ENCODE measurements at regions not wholly inside any gene's neighbourhood (a gene's known extent, or its start where the extent isn't known, plus 50 kb on each side); places are given as distances from the start of the nearest gene placed in this dataset.

- no peak for TF ChIP-seq FOXP2 (optimal IDR thresholded peaks at IDR 0.05; ENCODE audit: borderline replicate concordance, extremely low read depth, extremely low read length, insufficient read depth)
- no peak for TF ChIP-seq POLR2AphosphoS5 (IDR thresholded peaks at IDR 0.05; ENCODE audit: low read depth, low read length)
- TF ChIP-seq SIN3A (IDR thresholded peaks at IDR 0.05; ENCODE audit: borderline replicate concordance, insufficient read depth, low read length) = no peak
- no peak for TF ChIP-seq TAF1 (IDR thresholded peaks at IDR 0.05; ENCODE audit: borderline replicate concordance, insufficient read depth, low read length)
- no peak for TF ChIP-seq REST (IDR thresholded peaks at IDR 0.05; ENCODE audit: insufficient read depth in 1 of 2, low read depth in 2 of 2, low read length in 2 of 2)
These were observed 867.2 kb downstream of the CDH11 start for GRCh38 chr16:64254443-64255367.

DNA sequence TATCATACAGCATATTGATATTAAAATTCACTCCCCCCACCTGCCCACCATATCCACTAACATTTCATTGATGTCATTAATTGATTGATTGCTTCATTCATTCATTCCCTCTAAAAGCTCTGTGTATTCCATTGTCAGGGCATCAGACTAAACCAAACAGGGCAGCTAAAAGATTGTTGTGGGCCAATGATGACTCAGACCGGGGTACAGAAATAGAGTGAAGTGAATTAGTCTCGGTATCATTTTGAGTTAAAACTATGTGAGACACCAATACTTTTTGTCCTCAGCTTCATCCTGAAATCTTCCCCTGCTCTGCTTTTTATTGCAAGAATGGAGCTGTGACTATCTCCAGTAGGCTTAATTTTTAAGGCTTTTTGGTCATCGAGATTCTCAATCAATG lies 868.3 kb downstream of the CDH11 start:
- no peak for TF ChIP-seq SIN3A (IDR thresholded peaks at IDR 0.05; ENCODE audit: borderline replicate concordance, insufficient read depth, low read length)
- TF ChIP-seq FOXP2 (optimal IDR thresholded peaks at IDR 0.05; ENCODE audit: borderline replicate concordance, extremely low read depth, extremely low read length, insufficient read depth) = no peak
- no peak for TF ChIP-seq POLR2AphosphoS5 (IDR thresholded peaks at IDR 0.05; ENCODE audit: low read depth, low read length)
- TF ChIP-seq TAF1 (IDR thresholded peaks at IDR 0.05; ENCODE audit: borderline replicate concordance, insufficient read depth, low read length) = no peak
- no peak for TF ChIP-seq REST (IDR thresholded peaks at IDR 0.05; ENCODE audit: insufficient read depth in 1 of 2, low read depth in 2 of 2, low read length in 2 of 2)

DNA sequence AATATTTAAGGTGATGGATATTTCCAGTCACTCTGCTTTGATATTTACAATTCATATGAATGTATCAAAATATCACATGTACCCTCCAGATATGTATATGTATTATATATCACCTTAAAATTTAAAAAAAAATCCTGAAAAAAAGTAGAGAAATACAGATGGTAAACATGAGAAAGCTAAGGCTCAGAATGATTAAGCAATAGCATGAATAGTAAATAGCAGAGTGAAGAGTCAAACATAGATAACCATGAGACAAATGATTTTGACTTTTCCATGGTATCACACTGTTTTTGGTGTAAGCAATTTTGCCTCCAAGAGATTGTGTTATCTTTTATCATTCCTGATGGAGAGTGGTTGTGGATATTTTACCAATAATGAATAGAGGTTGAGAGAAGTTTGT lies 868.8 kb downstream of the CDH11 start:
- no peak for TF ChIP-seq FOXP2 (optimal IDR thresholded peaks at IDR 0.05; ENCODE audit: borderline replicate concordance, extremely low read depth, extremely low read length, insufficient read depth)
- TF ChIP-seq SIN3A (IDR thresholded peaks at IDR 0.05; ENCODE audit: borderline replicate concordance, insufficient read depth, low read length) = no peak
- no peak for TF ChIP-seq POLR2AphosphoS5 (IDR thresholded peaks at IDR 0.05; ENCODE audit: low read depth, low read length)
- TF ChIP-seq REST (IDR thresholded peaks at IDR 0.05; ENCODE audit: insufficient read depth in 1 of 2, low read depth in 2 of 2, low read length in 2 of 2) = no peak
- no peak for TF ChIP-seq TAF1 (IDR thresholded peaks at IDR 0.05; ENCODE audit: borderline replicate concordance, insufficient read depth, low read length)

DNA sequence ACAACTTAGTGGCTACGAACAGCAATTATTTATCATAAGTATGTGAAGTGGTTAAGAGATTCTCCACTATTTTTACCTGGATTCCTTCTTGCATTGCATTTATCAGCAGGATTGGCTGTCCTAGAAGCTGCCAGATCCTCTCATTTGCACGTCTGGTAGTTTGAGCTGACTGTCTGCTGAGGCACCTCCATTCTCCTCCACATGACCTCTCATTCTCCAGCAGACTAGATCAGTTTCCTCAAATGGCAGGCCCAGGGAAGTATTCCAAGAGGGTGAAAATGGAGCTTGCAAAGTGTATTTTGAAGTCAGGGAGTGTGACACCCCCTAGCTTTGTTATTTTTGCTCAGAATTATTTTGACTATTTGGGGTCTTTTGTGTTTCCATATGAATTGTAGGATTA lies 870.1 kb downstream of the CDH11 start:
- no peak for TF ChIP-seq TAF1 (IDR thresholded peaks at IDR 0.05; ENCODE audit: borderline replicate concordance, insufficient read depth, low read length)
- no peak for TF ChIP-seq POLR2AphosphoS5 (IDR thresholded peaks at IDR 0.05; ENCODE audit: low read depth, low read length)
- no peak for TF ChIP-seq FOXP2 (optimal IDR thresholded peaks at IDR 0.05; ENCODE audit: borderline replicate concordance, extremely low read depth, extremely low read length, insufficient read depth)
- TF ChIP-seq SIN3A (IDR thresholded peaks at IDR 0.05; ENCODE audit: borderline replicate concordance, insufficient read depth, low read length) = no peak
- TF ChIP-seq REST (IDR thresholded peaks at IDR 0.05; ENCODE audit: insufficient read depth in 1 of 2, low read depth in 2 of 2, low read length in 2 of 2) = no peak

Data from PFSK-1 (cell line).